ENCODE measurements at regions not wholly inside any gene's neighbourhood (a gene's known extent, or its start where the extent isn't known, plus 50 kb on each side); places are given as distances from the start of the nearest gene placed in this dataset.

- no peak for DNase-seq
Measured at GRCh38 chr1:220983877-220984635, 104.8 kb downstream of the HLX start.

- DNase-seq, result no peak
Measured at GRCh38 chr1:220990427-220991339, 111.4 kb downstream of the HLX start.

- no peak for DNase-seq
Measured at GRCh38 chr1:220991506-220991905, 112.3 kb downstream of the HLX start.

DNA sequence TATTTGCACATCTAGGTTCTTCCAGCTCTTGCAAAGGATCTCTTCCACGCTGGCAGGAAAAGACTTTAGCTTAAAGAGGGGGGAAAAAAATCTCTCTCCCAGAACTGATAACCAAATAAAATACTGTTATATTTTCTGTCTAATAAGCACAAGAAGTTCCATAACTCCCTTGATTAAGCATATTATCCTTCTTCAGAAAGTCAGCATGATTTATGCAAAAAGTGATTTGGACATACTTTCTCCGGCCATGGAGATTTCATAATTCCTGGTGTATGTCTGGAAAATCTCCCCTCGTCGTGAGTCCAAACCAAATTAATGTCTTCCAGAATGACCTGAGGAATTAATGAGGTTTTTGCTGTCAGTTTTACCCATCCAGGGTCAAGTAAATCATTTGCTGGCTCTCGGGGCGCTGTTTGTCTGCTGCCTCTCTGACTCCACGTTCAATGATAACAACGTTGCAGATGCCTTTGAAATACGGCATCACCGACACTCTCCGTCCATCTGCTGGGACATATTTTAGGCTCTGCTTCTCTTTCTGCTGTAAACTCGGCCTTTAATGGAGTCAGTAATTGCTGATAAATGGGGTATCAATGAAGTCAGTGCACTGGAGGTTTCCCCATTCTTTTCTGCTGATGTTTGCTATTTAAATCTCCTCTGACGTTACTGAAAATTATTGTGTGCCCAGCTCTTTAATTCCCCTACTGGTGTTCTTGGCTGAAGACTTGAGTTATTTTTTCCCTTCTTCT lies 112.9 kb downstream of the HLX start:
- DNase-seq, result no peak

- no peak for DNase-seq
Measured at GRCh38 chr1:220992705-220993052, 113.4 kb downstream of the HLX start.

GRCh38 chr1:220994671-220995070 lies 115.4 kb downstream of the HLX start:
- DNase-seq, result no peak

- DNase-seq, result no peak
Measured at GRCh38 chr1:220997791-220998190, 118.5 kb downstream of the HLX start.

GRCh38 chr1:220999872-221000863 lies 120.9 kb downstream of the HLX start:
- no peak for DNase-seq

DNA sequence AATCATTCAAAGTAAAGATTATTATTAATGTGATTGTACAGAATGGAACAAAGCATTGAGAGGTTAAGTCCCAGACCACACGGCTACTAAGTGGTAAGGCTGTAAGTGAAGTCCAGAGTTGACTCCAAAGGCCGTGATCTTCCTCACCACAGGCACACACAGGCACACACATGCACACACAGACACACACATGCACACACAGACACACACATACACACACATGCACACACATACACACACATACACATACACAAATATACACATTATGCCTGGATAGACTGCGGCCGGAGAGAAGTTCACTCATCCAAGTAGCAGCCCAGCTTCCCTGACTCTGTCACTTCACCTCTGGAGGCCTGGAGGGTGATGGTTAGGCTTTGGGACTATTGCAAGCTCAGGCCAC lies 121.9 kb downstream of the HLX start:
- no peak for DNase-seq

DNA sequence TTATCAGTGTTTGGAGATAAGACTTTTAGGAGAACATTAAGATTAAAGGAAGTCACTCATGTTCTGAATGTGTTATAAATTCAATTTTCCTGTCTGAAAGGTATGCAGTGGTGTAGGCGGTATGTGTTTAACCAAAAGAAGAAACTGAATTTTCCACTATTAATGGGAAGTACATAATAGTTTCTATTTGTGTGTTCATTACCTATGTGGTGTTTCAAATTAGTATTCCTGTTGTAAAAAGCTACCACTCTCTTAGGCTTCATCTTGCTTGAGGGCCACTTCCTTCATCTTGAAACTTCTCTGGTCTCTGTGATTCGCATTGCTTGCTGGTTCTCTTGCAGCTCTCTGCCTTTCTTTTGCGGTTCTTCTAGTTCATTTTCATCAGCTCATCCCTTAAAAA lies 123.4 kb downstream of the HLX start:
- no peak for DNase-seq

DNA sequence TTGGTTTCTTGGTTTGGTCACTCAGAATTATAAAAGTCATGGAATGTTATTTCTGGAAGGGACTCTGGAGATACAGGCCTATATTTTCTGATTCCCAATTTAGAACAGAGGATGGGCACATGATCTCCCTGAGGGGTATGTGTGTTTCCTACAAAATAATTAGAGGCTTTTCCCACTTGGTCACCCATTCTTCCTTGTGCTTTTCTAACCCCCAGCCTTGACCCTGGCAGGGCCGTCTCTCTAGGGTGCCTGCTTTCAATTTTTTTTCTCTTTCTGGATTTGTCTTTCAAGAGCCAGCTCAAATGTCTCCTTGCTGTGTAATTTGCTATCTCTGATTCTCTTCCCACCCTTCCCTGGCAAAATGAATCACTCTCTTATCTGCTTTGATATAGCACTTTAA lies 131.9 kb downstream of the HLX start:
- no peak for DNase-seq

- no peak for DNase-seq
Measured at GRCh38 chr1:221012120-221012519, 132.9 kb downstream of the HLX start.

GRCh38 chr1:221013691-221014660 lies 134.7 kb downstream of the HLX start:
- no peak for DNase-seq

DNA sequence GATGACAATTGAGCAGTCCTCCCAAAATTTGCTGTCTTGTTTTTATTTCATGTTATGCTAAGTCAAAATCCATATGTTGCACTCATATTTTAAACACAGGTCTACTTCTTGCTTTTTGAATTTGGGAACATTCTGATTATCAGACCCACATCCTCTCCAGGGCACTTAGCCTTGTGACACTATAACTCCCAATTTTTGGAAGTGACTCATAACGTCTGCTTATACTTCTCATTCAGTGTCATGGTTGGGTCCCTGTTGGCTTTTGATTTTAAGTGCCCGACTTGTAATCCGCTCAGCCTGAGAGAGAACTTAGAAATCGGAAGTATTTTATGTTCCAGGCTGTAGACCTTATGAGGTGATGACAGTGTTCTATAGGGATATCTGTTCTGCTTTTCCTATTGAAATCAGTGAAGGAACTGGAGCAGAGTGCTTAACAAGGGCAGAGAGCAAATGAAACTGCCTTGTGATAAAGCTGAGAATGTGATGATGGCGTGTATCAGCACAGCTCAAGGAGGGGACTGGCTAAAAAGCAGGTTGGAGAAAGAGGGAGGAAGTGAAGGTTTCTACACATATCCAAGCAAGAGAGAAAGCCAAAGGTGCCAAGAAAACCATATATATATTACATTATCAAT lies 136.0 kb downstream of the HLX start:
- no peak for DNase-seq

DNA sequence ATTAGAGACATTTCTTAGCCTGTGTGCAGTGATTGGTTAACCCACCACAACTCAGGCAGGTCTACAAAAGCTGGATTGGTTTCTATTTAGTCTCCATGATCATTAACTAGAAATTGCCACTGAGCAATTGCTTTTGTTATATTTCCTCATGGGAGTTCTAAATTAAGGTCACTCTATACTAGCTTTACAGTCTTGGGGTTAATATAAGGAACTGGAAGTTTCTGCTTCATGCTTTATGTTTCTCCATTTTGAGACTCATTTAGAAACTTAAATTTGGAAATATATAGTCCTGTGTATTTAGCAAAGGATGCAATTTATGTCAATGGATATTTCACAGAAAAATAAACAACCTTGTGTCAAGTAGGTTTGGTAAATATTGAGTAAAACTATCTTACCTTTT lies 137.5 kb downstream of the HLX start:
- no peak for DNase-seq

DNA sequence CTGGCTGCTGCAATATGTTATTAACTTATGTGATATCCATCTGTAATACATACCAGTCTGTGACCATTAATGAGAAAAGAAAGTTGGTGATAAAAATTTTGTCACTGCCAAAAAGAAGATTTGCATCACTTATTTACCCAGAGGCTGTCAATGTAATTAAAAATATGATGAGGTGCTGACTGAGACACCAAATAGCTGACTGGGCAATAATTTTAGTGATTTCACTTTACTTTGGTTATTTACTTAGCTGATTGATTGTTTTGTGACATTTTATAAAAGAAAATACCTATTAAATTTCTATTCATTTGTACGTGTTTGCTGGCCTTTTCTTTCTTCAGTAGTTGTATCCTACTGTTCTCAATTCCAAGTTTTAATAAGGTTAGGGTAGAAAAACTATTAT lies 139.2 kb downstream of the HLX start:
- no peak for DNase-seq

- DNase-seq, result no peak
Measured at GRCh38 chr1:221022331-221022730, 143.1 kb downstream of the HLX start.

GRCh38 chr1:221023482-221023881 lies 144.2 kb downstream of the HLX start:
- no peak for DNase-seq

GRCh38 chr1:221025501-221025900 lies 146.3 kb downstream of the HLX start:
- DNase-seq, result no peak

DNA sequence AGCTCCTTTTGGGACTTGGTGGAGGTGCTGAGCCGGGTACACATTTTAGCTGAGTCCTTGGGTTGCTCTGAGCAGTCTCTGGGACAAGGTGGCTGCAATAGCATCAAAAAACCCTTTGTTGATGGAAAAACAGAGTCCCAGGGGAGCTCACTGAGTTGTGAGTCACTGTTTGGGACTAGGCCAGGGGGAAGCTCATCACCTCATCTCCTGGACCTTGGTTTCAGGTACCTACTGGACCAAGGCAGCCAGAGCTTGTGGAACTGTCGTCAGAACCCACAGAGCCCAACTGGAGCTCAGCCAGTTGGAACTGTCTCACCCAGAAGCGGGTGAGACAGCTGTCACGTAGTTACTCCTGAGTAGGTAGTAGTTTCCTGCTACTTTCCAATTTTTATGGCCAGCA lies 146.7 kb downstream of the HLX start:
- DNase-seq, result no peak

Data from NCI-H2029 treated with DMSO at 0.1 percent for 48 hours (cell line).